ENCODE measurements at regions not wholly inside any gene's neighbourhood (a gene's known extent, or its start where the extent isn't known, plus 50 kb on each side); places are given as distances from the start of the nearest gene placed in this dataset.

DNA sequence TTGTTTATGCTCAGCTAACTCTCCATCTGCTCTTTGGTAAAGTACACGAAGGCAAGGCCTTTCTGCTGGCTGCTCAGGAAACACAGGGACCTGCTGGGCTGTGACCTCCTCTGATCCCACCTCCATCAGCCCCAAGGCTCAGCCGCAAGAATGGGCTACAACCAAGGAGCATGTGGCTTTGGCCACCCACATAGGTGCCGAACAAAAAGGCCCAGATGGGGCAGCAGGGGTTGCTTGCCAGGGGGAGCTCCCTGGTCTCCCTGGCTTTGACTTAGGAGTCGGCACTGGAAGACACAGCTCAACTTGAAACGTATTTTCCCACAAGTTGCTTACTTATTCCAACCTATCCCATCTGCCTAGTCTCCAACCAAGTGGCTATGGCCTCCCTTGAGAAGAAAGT lies 461.1 kb downstream of the ICE1 start:
- TF ChIP-seq EZH2phosphoT487 (IDR thresholded peaks at IDR 0.05; ENCODE audit: insufficient read depth, low read depth) (no peak), EZH2 (IDR thresholded peaks at IDR 0.05; ENCODE audit: insufficient read depth, poor library complexity, severe bottlenecking) (no peak)

Data from GM23248 (cell line).